ENCODE measurements at regions not wholly inside any gene's neighbourhood (a gene's known extent, or its start where the extent isn't known, plus 50 kb on each side); places are given as distances from the start of the nearest gene placed in this dataset.
A peak's percentile ranks its signal among the peaks of the same experiment; 100 is the strongest.

DNA sequence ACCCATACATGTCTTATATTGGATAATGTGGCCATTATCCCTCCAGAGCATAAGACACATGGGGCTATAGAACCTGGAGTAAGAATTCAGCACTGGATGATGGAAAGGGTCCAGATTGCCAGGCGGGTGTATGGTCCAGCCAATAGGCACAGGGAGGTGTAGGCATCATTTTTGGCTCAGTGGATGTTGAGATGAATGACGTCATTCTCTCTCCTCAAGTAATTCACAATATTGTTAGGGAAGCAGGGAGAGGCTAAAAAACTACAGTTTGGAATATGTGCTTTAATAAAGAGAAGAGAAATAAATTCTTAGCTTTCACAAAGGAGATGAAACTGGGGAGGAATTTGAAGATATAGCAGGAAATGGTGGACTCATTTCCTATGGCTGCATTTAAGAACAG, 461.1 kb upstream of the GOT2 start:
- H3K27me3 ChIP-seq (replicated peaks in 1 of 7) = no peaks in the 10 kb centered on the region
- DNase-seq = no peak
- H3K4me1 ChIP-seq = no peaks in the 10 kb centered on the region
- no peaks in the 10 kb centered on the region for H3K36me3 ChIP-seq
- TF ChIP-seq POLR2A (IDR thresholded peaks at IDR 0.05) = no peak
- TF ChIP-seq, protein P1, sequence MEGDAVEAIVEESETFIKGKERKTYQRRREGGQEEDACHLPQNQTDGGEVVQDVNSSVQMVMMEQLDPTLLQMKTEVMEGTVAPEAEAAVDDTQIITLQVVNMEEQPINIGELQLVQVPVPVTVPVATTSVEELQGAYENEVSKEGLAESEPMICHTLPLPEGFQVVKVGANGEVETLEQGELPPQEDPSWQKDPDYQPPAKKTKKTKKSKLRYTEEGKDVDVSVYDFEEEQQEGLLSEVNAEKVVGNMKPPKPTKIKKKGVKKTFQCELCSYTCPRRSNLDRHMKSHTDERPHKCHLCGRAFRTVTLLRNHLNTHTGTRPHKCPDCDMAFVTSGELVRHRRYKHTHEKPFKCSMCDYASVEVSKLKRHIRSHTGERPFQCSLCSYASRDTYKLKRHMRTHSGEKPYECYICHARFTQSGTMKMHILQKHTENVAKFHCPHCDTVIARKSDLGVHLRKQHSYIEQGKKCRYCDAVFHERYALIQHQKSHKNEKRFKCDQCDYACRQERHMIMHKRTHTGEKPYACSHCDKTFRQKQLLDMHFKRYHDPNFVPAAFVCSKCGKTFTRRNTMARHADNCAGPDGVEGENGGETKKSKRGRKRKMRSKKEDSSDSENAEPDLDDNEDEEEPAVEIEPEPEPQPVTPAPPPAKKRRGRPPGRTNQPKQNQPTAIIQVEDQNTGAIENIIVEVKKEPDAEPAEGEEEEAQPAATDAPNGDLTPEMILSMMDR (IDR thresholded peaks at IDR 0.05 in 8 of 11, conservative IDR thresholded peaks at IDR 0.05 in 3 of 11) = no peak
- no peak for TF ChIP-seq POLR2AphosphoS5 (IDR thresholded peaks at IDR 0.05)
- no peak overlapping the region for H3K4me3 ChIP-seq
- 81 to 94% (median 87%) methylated on average over 2 of the region's 2 CpGs for WGBS, 5 donors
- no peaks in the 10 kb centered on the region for H3K9me3 ChIP-seq
- H3K27ac ChIP-seq = no peak overlapping the region
- intact Hi-C loops (cut with DNase I; ENCODE audit: low total_unique reads) = no loop called here

DNA sequence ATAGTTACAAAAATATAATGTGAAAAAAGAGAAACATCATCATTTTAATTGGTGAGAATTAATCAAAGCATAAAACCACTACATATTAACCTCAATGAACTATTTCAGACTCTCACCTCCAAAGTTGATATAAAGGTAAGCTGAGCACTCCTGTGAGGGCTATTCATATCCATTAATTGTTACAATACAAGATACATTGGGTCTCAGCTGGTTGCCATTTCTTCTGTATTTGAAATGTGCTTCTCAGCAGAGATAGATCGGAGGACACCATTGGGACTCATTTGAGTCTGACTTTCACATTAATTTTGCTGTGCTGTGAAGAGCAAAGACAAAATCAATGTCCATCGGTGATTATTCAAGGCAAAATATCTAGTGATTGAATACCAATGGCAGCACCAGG, 459.5 kb upstream of the GOT2 start:
- 94 to 97% (median 96%) methylated on average over 2 of the region's 2 CpGs for WGBS, 5 donors
- H3K27ac ChIP-seq = no peak overlapping the region
- no peaks in the 10 kb centered on the region for H3K36me3 ChIP-seq
- intact Hi-C loops (cut with DNase I; ENCODE audit: low total_unique reads) = no loop called here
- no peak for DNase-seq
- no peaks in the 10 kb centered on the region for H3K27me3 ChIP-seq (replicated peaks in 1 of 7)
- H3K9me3 ChIP-seq = no peaks in the 10 kb centered on the region
- no peak overlapping the region for H3K4me3 ChIP-seq
- no peaks in the 10 kb centered on the region for H3K4me1 ChIP-seq
- TF ChIP-seq POLR2AphosphoS5 (IDR thresholded peaks at IDR 0.05) = no peak
- TF ChIP-seq, protein P1 (IDR thresholded peaks at IDR 0.05 in 8 of 11, conservative IDR thresholded peaks at IDR 0.05 in 3 of 11) = no peak
- TF ChIP-seq POLR2A (IDR thresholded peaks at IDR 0.05) = no peak

DNA sequence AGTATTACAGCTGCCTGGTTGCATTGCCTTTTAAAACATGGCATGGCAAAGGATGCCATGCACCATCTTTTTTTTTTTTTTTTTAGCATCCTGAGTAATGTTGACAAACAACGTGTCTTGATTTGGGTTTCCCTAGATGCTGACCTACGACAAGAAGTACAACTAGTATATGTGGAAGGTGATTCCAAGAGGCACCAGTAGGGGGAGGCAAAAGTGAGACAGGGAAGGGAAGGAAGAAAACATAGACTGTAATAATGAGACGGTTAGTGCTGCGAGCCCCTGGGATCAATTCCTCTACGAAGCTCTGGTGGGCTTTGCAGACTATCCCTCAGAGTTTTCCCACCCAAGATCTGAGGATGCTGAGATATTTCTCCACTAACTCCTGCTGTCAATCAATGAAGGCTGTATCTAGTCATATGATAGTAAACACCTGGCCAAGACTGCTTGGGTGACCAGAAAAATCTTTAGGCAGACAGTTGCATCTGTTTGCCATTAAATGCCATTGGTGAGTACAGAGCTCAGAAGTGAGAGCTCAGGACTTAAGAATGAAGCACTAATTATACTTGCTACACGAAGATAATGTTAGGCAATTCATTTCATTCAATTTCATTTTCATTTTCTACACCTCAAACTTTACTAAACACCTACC, 458.6 kb upstream of the GOT2 start:
- no peak for DNase-seq
- 47 to 69% (median 60%) methylated on average over 5 to 6 of the region's 6 CpGs for WGBS, 5 donors

DNA sequence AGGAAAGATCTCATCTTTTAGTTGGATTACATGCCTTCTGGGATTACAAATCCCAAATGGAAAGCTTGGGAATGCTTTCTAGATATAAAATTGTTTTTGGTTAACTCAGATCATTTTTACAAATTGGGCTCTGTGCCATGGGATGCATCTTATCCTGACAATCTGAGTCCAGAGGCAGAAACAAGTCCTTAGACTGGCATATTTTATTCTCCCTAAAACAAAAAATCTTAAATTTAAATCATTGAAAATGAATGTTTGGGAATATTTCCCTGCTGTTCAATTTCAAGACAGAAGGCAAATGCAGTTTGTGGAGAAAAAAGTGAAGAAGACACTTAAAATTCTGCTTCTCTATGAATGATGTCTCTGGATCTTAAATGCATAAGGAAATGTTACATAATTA, 456.6 kb upstream of the GOT2 start:
- no peaks in the 10 kb centered on the region for H3K36me3 ChIP-seq
- H3K4me3 ChIP-seq = no peak overlapping the region
- H3K27ac ChIP-seq = no peak overlapping the region
- TF ChIP-seq POLR2AphosphoS5 (IDR thresholded peaks at IDR 0.05) = no peak
- TF ChIP-seq, protein P1 (IDR thresholded peaks at IDR 0.05 in 8 of 11, conservative IDR thresholded peaks at IDR 0.05 in 3 of 11) = no peak
- TF ChIP-seq POLR2A (IDR thresholded peaks at IDR 0.05) = no peak
- intact Hi-C loops (cut with DNase I; ENCODE audit: low total_unique reads) = no loop called here
- H3K27me3 ChIP-seq (replicated peaks in 1 of 7) = no peaks in the 10 kb centered on the region
- H3K4me1 ChIP-seq = no peaks in the 10 kb centered on the region
- DNase-seq = no peak
- H3K9me3 ChIP-seq = peaks cover 0 to 5% (median 0%) of the 10 kb centered on the region in 8 donors

More for the DNA sequence above, 458.6 kb upstream of the GOT2 start:
- Histone ChIP-seq H3K27me3 (replicated peaks in 1 of 7) (no peaks in the 10 kb centered on the region), H3K9me3 (no peaks in the 10 kb centered on the region), H3K4me3 (no peak overlapping the region), H3K4me1 (no peaks in the 10 kb centered on the region), H3K27ac (no peak overlapping the region), H3K36me3 (no peaks in the 10 kb centered on the region)
- intact Hi-C loops (cut with DNase I; ENCODE audit: low total_unique reads) = no loop called here
- TF ChIP-seq, protein P1 (IDR thresholded peaks at IDR 0.05 in 8 of 11, conservative IDR thresholded peaks at IDR 0.05 in 3 of 11) = peak in 5 of 11 experiments; percentile 28 to 53 (median 31)
- TF ChIP-seq POLR2AphosphoS5 (IDR thresholded peaks at IDR 0.05) (no peak), POLR2A (IDR thresholded peaks at IDR 0.05) (no peak)
